ENCODE measurements at regions not wholly inside any gene's neighbourhood (a gene's known extent, or its start where the extent isn't known, plus 50 kb on each side); places are given as distances from the start of the nearest gene placed in this dataset.

DNA sequence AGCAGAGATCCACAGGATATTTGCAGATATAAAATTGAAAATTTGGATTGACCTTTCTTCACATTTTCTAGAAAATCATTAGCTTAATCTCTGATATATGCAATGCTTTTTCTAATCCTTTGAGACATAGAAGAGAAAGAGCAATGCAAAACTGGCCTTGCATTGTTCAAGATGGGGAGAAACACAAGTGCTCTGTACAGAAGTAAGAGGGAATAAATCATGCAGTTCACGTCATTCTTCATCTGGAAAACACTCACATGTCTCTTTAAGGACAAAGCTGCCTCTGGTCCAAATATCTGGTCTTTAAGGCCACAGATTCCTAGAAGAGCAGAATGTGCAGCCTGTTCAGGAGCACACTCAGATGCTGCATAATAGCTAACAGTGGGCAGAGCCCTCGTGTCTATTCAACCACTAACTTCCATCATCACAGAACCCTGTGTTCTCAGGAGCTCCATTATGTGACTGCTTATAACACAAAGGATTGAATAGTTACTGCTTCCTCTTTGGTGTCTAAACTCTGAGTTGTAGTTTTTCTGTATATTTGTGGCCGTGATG, 277.5 kb downstream of the PLK2 start:
- TF ChIP-seq, protein P1, sequence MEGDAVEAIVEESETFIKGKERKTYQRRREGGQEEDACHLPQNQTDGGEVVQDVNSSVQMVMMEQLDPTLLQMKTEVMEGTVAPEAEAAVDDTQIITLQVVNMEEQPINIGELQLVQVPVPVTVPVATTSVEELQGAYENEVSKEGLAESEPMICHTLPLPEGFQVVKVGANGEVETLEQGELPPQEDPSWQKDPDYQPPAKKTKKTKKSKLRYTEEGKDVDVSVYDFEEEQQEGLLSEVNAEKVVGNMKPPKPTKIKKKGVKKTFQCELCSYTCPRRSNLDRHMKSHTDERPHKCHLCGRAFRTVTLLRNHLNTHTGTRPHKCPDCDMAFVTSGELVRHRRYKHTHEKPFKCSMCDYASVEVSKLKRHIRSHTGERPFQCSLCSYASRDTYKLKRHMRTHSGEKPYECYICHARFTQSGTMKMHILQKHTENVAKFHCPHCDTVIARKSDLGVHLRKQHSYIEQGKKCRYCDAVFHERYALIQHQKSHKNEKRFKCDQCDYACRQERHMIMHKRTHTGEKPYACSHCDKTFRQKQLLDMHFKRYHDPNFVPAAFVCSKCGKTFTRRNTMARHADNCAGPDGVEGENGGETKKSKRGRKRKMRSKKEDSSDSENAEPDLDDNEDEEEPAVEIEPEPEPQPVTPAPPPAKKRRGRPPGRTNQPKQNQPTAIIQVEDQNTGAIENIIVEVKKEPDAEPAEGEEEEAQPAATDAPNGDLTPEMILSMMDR (conservative IDR thresholded peaks at IDR 0.05; ENCODE audit: low read depth, low read length): no peak
- TF ChIP-seq EZH2phosphoT487 (IDR thresholded peaks at IDR 0.05; ENCODE audit: borderline replicate concordance, low read length) (no peak), EZH2 (IDR thresholded peaks at IDR 0.05; ENCODE audit: low read length, unreplicated experiment) (no peak)

Measured in PC-3 (cell line).